SK-N-SH treated with all-trans-retinoic acid at 6 μM for 48 hours (cell line): ENCODE measurements at regions not wholly inside any gene's neighbourhood (a gene's known extent, or its start where the extent isn't known, plus 50 kb on each side); places are given as distances from the start of the nearest gene placed in this dataset.

Source experiments
- ATAC-seq: fragments of 200-7000 bp; cut with Tn5 transposase; 3 replicates; pipeline ENCODE4 v1.9.1; 2020; ENCODE audit warnings: mild to moderate bottlenecking, moderate library complexity
- ARNTL ChIP-seq: fragments of 450-650 bp; formaldehyde crosslinking; IDR thresholded peaks from 2 replicates; pipeline ENCODE4 v1.5.0; 2020; ENCODE audit warnings: low read depth, mild to moderate bottlenecking, moderate library complexity, borderline replicate concordance
- BACH2 ChIP-seq: fragments of 250-450 bp; sonication (Bioruptor Pico); IDR thresholded peaks from 2 replicates; pipeline ENCODE4 v1.9.0; 2021; ENCODE audit warnings: mild to moderate bottlenecking, borderline replicate concordance
- CREB5 ChIP-seq: fragments of 250-450 bp; sonication (Bioruptor Pico); IDR thresholded peaks from 2 replicates; pipeline ENCODE4 v1.5.1; 2020; ENCODE audit warnings: low read depth, mild to moderate bottlenecking, moderate library complexity
- CSRNP3 ChIP-seq: fragments of 250-450 bp; sonication (Bioruptor Pico); IDR thresholded peaks from 2 replicates; pipeline ENCODE4 v1.5.1; 2021; ENCODE audit warnings: mild to moderate bottlenecking, moderate library complexity
- ESRRG ChIP-seq: fragments of 250-450 bp; sonication (Bioruptor Pico); IDR thresholded peaks from 2 replicates; pipeline ENCODE4 v1.6.1; 2021; ENCODE audit warnings: mild to moderate bottlenecking
- GLIS3 ChIP-seq: fragments of 250-450 bp; sonication (Bioruptor Pico); IDR thresholded peaks from 2 replicates; pipeline ENCODE4 v1.5.0; 2020; ENCODE audit warnings: mild to moderate bottlenecking, moderate library complexity
- ISL1 ChIP-seq: fragments of 250-450 bp; sonication (Bioruptor Pico); IDR thresholded peaks from 2 replicates; pipeline ENCODE4 v2.1.2; 2022; ENCODE audit warnings: mild to moderate bottlenecking, moderate library complexity
- OSR1 ChIP-seq: fragments of 250-450 bp; sonication (Bioruptor Pico); IDR thresholded peaks from 2 replicates; pipeline ENCODE4 v1.8.0; 2022; ENCODE audit warnings: moderate library complexity, mild to moderate bottlenecking, inconsistent platforms
- PATZ1 ChIP-seq: fragments of 250-450 bp; sonication (Bioruptor Pico); IDR thresholded peaks from 2 replicates; pipeline ENCODE4 v1.8.0; 2020; ENCODE audit warnings: mild to moderate bottlenecking, moderate library complexity, borderline replicate concordance
- POU6F1 ChIP-seq: fragments of 250-450 bp; sonication (Bioruptor Pico); IDR thresholded peaks from 2 replicates; pipeline ENCODE4 v1.8.0; 2021; ENCODE audit warnings: low read depth, mild to moderate bottlenecking, moderate library complexity, borderline replicate concordance
- PPARA ChIP-seq: fragments of 250-450 bp; sonication (Bioruptor Pico); IDR thresholded peaks from 2 replicates; pipeline ENCODE4 v1.5.0; 2020; ENCODE audit warnings: mild to moderate bottlenecking, borderline replicate concordance
- RARB ChIP-seq: fragments of 250-450 bp; sonication (Bioruptor Pico); IDR thresholded peaks from 2 replicates; pipeline ENCODE4 v1.8.0; 2021; ENCODE audit warnings: mild to moderate bottlenecking, moderate library complexity
- TCF4 ChIP-seq: fragments of 250-450 bp; sonication (Bioruptor Pico); IDR thresholded peaks from 2 replicates; pipeline ENCODE4 v1.8.0; 2021; ENCODE audit warnings: mild to moderate bottlenecking, moderate library complexity, borderline replicate concordance
- TOX ChIP-seq: fragments of 250-450 bp; sonication (Bioruptor Pico); IDR thresholded peaks from 2 replicates; pipeline ENCODE4 v1.8.0; 2021; ENCODE audit warnings: mild to moderate bottlenecking, moderate library complexity, borderline replicate concordance
- ZC3H10 ChIP-seq: fragments of 250-450 bp; sonication (Bioruptor Pico); IDR thresholded peaks from 2 replicates; pipeline ENCODE4 v1.5.1; 2021; ENCODE audit warnings: mild to moderate bottlenecking, moderate library complexity
- ZFP30 ChIP-seq: fragments of 450-650 bp; formaldehyde crosslinking; IDR thresholded peaks from 2 replicates; pipeline ENCODE4 v1.5.0; 2022; ENCODE audit warnings: mild to moderate bottlenecking, moderate library complexity
- ZNF565 ChIP-seq: fragments of 450-650 bp; formaldehyde crosslinking; conservative IDR thresholded peaks from 2 replicates; pipeline ENCODE4 v1.5.0; 2020; ENCODE audit warnings: low read depth, mild to moderate bottlenecking, moderate library complexity
- ZNF70 ChIP-seq: fragments of 450-650 bp; formaldehyde crosslinking; IDR thresholded peaks from 2 replicates; pipeline ENCODE4 v1.5.0; 2020; ENCODE audit warnings: mild to moderate bottlenecking, moderate library complexity
- ZNF8 ChIP-seq: fragments of 450-650 bp; formaldehyde crosslinking; IDR thresholded peaks from 2 replicates; pipeline ENCODE4 v1.5.0; 2020; ENCODE audit warnings: mild to moderate bottlenecking, moderate library complexity

- TF ChIP-seq TOX (CRISPR knock-in tag) (no peak), ISL1 (no peak), ESRRG (no peak), TCF4 (CRISPR knock-in tag) (no peak)
- ATAC-seq = no peak
Observed at GRCh38 chr17:77641718-77642117, 316.8 kb upstream of the TNRC6C start.

GRCh38 chr17:77644181-77645071, 314.1 kb upstream of the TNRC6C start:
- ATAC-seq = no peak
- TF ChIP-seq RARB (CRISPR knock-in tag) (no peak), ISL1 (no peak), TCF4 (CRISPR knock-in tag) (no peak), TOX (CRISPR knock-in tag) (no peak), CREB5 (CRISPR knock-in tag) (no peak)

GRCh38 chr17:77645072-77646045, 313.1 kb upstream of the TNRC6C start:
- ATAC-seq = peak; percentile 21; the same call in 1 of the 3 replicates
- TF ChIP-seq ISL1 = no peak
- TF ChIP-seq POU6F1 = no peak
- TF ChIP-seq TCF4 (CRISPR knock-in tag) = no peak
- no peak for TF ChIP-seq ZFP30 (CRISPR knock-in tag)
- no peak for TF ChIP-seq ESRRG
- TF ChIP-seq OSR1 (CRISPR knock-in tag) = no peak
- no peak for TF ChIP-seq ZNF70
- TF ChIP-seq ZNF565 (CRISPR knock-in tag) = no peak
- TF ChIP-seq PATZ1 (CRISPR knock-in tag) = no peak
- no peak for TF ChIP-seq ARNTL (CRISPR knock-in tag)
- no peak for TF ChIP-seq ZC3H10 (CRISPR knock-in tag)
- no peak for TF ChIP-seq BACH2 (CRISPR knock-in tag)
- no peak for TF ChIP-seq RARB (CRISPR knock-in tag)
- TF ChIP-seq GLIS3 (CRISPR knock-in tag) = no peak
- no peak for TF ChIP-seq CREB5 (CRISPR knock-in tag)
- TF ChIP-seq ZNF8 (CRISPR knock-in tag) = no peak
- no peak for TF ChIP-seq PPARA
- no peak for TF ChIP-seq CSRNP3
